Neural cell (in vitro differentiated cells): ENCODE measurements at regions not wholly inside any gene's neighbourhood (a gene's known extent, or its start where the extent isn't known, plus 50 kb on each side); places are given as distances from the start of the nearest gene placed in this dataset.

Source experiments
- H2AFZ ChIP-seq: fragments of 200-600, 300-800 bp; sonication (generic), shearing (Covaris generic); 2 replicates; pipeline ENCODE4 v1.6.0; 2014; ENCODE audit warnings: low read depth, mild to moderate bottlenecking, antibody characterized with exemption, low read length, moderate library complexity
- H3F3A ChIP-seq: fragments of 200-600 bp; shearing (Covaris generic); 2 replicates; pipeline ENCODE4 v1.6.1; 2016; ENCODE audit warnings: mild to moderate bottlenecking, moderate library complexity, mixed read lengths, antibody characterized with exemption, low read length; ENCODE audit not compliant: insufficient read depth, poor library complexity, severe bottlenecking
- H3K27ac ChIP-seq: fragments of 200-600, 300-800 bp; sonication (generic), shearing (Covaris generic); 2 replicates; pipeline ENCODE4 v1.5.1; 2014; ENCODE audit warnings: mild to moderate bottlenecking, low read length, moderate library complexity
- H3K27me3 ChIP-seq: fragments of 300-800, 200-600 bp; sonication (generic), shearing (Covaris generic); 2 replicates; pipeline ENCODE4 v1.6.0; 2014; ENCODE audit warnings: mild to moderate bottlenecking, low read depth, low read length, moderate library complexity; ENCODE audit not compliant: insufficient read depth
- H3K36me3 ChIP-seq: fragments of 300-800, 200-600 bp; sonication (generic), shearing (Covaris generic); 2 replicates; pipeline ENCODE4 v1.5.1; 2014; ENCODE audit warnings: mild to moderate bottlenecking, antibody characterized with exemption, low read length, moderate library complexity; ENCODE audit not compliant: insufficient read depth
- H3K4me2 ChIP-seq: fragments of 300-800, 200-600 bp; sonication (generic), shearing (Covaris generic); 2 replicates; pipeline ENCODE4 v1.6.0; 2014; ENCODE audit warnings: mild to moderate bottlenecking, low read length
- H3K4me3 ChIP-seq: fragments of 300-800, 200-600 bp; sonication (generic), shearing (Covaris generic); 2 replicates; pipeline ENCODE4 v1.5.1; 2014; ENCODE audit warnings: mild to moderate bottlenecking, low read length, moderate library complexity
- H3K79me2 ChIP-seq: fragments of 200-600 bp; shearing (Covaris generic); replicated peaks from 2 replicates; pipeline ENCODE4 v1.6.0; 2014; ENCODE audit warnings: mild to moderate bottlenecking, low read length, moderate library complexity; ENCODE audit not compliant: insufficient read depth
- H3K9ac ChIP-seq: fragments of 300-800, 200-600 bp; sonication (generic), shearing (Covaris generic); 2 replicates; pipeline ENCODE4 v1.6.1; 2016; ENCODE audit warnings: mild to moderate bottlenecking, low read length, mixed read lengths
- H3K9me2 ChIP-seq: fragments of 200-600 bp; shearing (Covaris generic); 2 replicates; pipeline ENCODE4 v1.6.1; 2016; ENCODE audit warnings: mild to moderate bottlenecking, low read length, mixed read lengths; ENCODE audit not compliant: insufficient read depth
- H3K9me3 ChIP-seq: fragments of 200-600, 300-800 bp; sonication (generic), shearing (Covaris generic); 2 replicates; pipeline ENCODE4 v1.6.1; 2016; ENCODE audit warnings: mild to moderate bottlenecking, mixed run types, low read length, moderate library complexity, mixed read lengths
- H4K20me1 ChIP-seq: fragments of 200-600 bp; shearing (Covaris generic); 2 replicates; pipeline ENCODE4 v1.6.1; 2016; ENCODE audit warnings: mild to moderate bottlenecking, mixed run types; ENCODE audit not compliant: insufficient read depth
- CTCF ChIP-seq: fragments of 450-650 bp; IDR thresholded peaks from 2 replicates; pipeline ENCODE4 v1.5.1; 2014; ENCODE audit warnings: antibody characterized with exemption, mild to moderate bottlenecking, moderate library complexity; ENCODE audit not compliant: poor library complexity, severe bottlenecking
- EP300 ChIP-seq: fragments of 450-650 bp; conservative IDR thresholded peaks from 2 replicates; pipeline ENCODE4 v1.6.1; 2014; ENCODE audit warnings: antibody characterized with exemption, mild to moderate bottlenecking, moderate library complexity; ENCODE audit not compliant: poor library complexity, severe bottlenecking
- EZH2 ChIP-seq: fragments of 200-600, 300-800 bp; shearing (Covaris generic), sonication (generic); IDR thresholded peaks from 2 replicates; pipeline ENCODE4 v1.6.1; 2014; ENCODE audit warnings: antibody characterized with exemption, low read length, borderline replicate concordance, mild to moderate bottlenecking; ENCODE audit not compliant: insufficient read depth, poor library complexity, severe bottlenecking
- MXI1 ChIP-seq: fragments of 450-650 bp; conservative IDR thresholded peaks from 2 replicates; pipeline ENCODE4 v1.6.1; 2014; ENCODE audit warnings: antibody characterized with exemption, mild to moderate bottlenecking; ENCODE audit not compliant: poor library complexity, severe bottlenecking
- POLR2AphosphoS5 ChIP-seq: IDR thresholded peaks from 2 replicates; pipeline ENCODE4 v1.6.1; 2012
- RAD21 ChIP-seq: fragments of 450-650 bp; conservative IDR thresholded peaks from 2 replicates; pipeline ENCODE4 v1.6.1; 2014; ENCODE audit warnings: antibody characterized with exemption, mild to moderate bottlenecking, moderate library complexity
- REST ChIP-seq: IDR thresholded peaks from 2 replicates; pipeline ENCODE4 v1.6.1; 2012; ENCODE audit warnings: borderline replicate concordance
- SMC3 ChIP-seq: fragments of 450-650 bp; conservative IDR thresholded peaks from 2 replicates; pipeline ENCODE4 v1.6.1; 2014; ENCODE audit warnings: antibody characterized with exemption, mild to moderate bottlenecking, moderate library complexity; ENCODE audit not compliant: poor library complexity
- TAF1 ChIP-seq: IDR thresholded peaks from 2 replicates; pipeline ENCODE4 v1.6.1; 2012; ENCODE audit warnings: low read depth

GRCh38 chr5:67652201-67652600 is 455.6 kb upstream of the CD180 start:
- H3K27ac ChIP-seq: no peak overlapping the region
- no peaks in the 10 kb centered on the region for H3K36me3 ChIP-seq
- H2AFZ ChIP-seq: no peak overlapping the region
- H4K20me1 ChIP-seq: no peaks in the 10 kb centered on the region
- no peak overlapping the region for H3K4me3 ChIP-seq
- H3K79me2 ChIP-seq: no peaks in the 10 kb centered on the region
- no peak overlapping the region for H3K4me2 ChIP-seq
- TF ChIP-seq SMC3 (no peak), TAF1 (no peak), POLR2AphosphoS5 (no peak), MXI1 (no peak), EP300 (no peak), RAD21 (no peak), CTCF (no peak), EZH2 (no peak), REST (no peak)
- H3K9me3 ChIP-seq: no peaks in the 10 kb centered on the region
- H3K9me2 ChIP-seq: no peaks in the 10 kb centered on the region
- H3F3A ChIP-seq: no peaks in the 10 kb centered on the region
- no peaks in the 10 kb centered on the region for H3K27me3 ChIP-seq
- H3K9ac ChIP-seq: no peak overlapping the region

- H3K9me2 ChIP-seq: no peaks in the 10 kb centered on the region
- H3K27me3 ChIP-seq: no peaks in the 10 kb centered on the region
- H3F3A ChIP-seq: no peaks in the 10 kb centered on the region
- H3K79me2 ChIP-seq: no peaks in the 10 kb centered on the region
- no peaks in the 10 kb centered on the region for H3K36me3 ChIP-seq
- H4K20me1 ChIP-seq: no peaks in the 10 kb centered on the region
- no peak overlapping the region for H3K9ac ChIP-seq
- no peak overlapping the region for H3K27ac ChIP-seq
- TF ChIP-seq POLR2AphosphoS5 (no peak), RAD21 (no peak), MXI1 (no peak), EP300 (no peak), SMC3 (no peak), EZH2 (no peak), REST (no peak), TAF1 (no peak), CTCF (no peak)
- no peaks in the 10 kb centered on the region for H3K9me3 ChIP-seq
- H3K4me2 ChIP-seq: no peak overlapping the region
- no peak overlapping the region for H3K4me3 ChIP-seq
- no peak overlapping the region for H2AFZ ChIP-seq
Measured at GRCh38 chr5:67651180-67651579, 454.6 kb upstream of the CD180 start.
